ENCODE measurements at regions not wholly inside any gene's neighbourhood (a gene's known extent, or its start where the extent isn't known, plus 50 kb on each side); places are given as distances from the start of the nearest gene placed in this dataset.
A peak's percentile ranks its signal among the peaks of the same experiment; 100 is the strongest.

DNA sequence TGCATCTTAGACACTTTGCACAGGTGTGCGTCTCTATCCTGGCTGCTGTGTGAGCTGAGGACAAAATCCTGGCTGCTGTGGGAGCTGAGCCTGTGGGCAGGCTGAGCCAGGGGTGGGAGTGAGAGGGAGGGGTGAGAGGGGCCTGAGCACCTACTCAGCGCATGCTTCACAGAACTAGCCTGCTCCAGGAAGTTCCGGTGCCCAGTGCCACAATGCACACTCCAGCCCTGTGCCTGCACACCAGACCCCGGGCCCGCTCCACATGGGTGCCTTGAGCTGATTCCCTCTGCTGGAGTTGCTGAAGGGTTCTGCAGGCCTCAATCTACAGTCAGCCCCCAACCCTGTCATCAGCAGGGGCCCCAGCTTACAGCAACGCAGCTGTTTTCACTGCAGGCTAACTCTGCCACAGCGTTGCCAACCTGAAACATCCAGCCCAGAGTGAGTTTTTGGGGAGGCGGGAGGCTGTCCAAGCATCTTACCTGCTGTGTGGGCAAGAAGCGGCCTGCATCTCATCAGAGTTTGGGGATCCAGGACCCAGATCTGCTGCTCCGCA lies 1377.9 kb downstream of the TBC1D22A start:
- no peak for DNase-seq

DNA sequence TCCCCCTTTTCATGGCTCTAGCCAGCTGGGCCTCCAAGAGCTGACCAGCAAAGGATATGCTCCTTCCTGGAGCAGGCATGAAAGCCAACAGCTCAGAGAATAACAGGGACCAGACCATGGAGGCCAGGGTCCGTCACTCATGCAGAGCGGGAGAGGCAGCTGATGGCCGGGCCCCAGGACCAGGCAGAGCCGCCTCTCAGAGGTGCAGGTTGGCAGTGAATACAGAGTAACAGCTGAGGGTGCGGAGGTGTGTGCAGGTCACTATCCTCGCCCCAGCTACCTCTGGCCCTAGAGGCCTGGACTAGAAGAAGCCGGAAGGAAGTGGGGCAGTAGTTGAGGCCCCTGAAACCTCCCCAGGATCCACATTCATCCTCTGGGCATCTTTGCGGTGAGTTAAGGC lies 1377.3 kb downstream of the TBC1D22A start:
- DNase-seq, result no peak

- no peak for DNase-seq
Measured at GRCh38 chr22:48138855-48139254, 1376.4 kb downstream of the TBC1D22A start.

DNA sequence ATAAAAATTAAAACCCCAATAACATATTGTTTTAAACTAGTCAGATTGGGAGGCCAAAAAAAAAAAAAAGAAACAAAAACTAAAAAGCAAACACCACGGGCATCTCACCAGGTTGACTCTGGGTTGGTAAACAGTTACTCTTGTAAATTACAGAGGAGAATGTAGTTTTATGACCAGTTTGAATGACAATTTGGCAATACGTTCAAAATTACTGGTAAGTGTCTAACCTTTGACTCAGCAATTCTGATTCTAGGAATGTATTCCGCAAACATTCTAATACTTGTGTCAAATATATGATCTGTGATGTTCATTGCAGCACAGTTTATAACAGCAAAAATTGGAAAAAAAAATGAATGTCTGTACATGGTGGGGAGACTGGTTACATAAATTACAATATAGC lies 1376.0 kb downstream of the TBC1D22A start:
- DNase-seq, result no peak

DNA sequence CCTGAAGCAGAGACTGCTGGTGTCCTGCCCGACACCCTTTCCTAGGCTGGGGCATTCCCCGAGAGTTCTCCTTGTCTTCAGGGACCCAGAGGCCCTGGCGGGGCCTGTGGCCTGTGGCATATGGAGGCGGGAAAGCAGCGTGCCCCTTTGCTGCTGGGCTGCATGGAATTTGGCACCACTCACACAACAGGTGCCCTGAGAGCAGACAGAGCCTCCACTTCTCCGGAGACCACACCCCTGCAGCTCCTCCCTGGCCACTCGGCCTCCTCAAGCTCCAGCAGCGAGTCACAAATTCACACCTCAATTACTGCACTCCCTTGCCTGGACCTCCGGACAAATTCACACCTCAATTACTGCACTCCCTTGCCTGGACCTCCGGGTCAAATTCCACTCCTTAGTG lies 1375.2 kb downstream of the TBC1D22A start:
- no peak for DNase-seq

GRCh38 chr22:48135592-48135991 lies 1373.1 kb downstream of the TBC1D22A start:
- no peak for DNase-seq

DNA sequence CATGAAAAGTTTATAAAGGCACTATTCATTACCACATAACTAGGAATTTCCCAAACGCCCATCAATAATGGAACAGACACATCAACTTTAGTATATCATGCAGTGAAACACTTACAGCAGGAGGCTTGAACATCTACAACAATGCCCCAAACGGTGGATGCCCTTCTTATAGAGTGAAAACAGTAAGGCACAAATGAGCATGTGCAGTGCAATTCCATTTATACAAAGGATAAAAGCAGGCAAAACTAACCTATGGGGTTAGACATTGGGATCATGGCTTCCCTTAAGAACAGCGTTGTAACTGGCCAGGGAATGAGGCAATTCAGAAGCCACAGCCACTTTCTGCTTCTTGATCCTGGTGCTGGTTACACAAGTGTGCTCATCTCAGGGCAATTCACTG lies 1363.0 kb downstream of the TBC1D22A start:
- no peak for DNase-seq

GRCh38 chr22:48121984-48122383 lies 1359.5 kb downstream of the TBC1D22A start:
- no peak for DNase-seq

DNA sequence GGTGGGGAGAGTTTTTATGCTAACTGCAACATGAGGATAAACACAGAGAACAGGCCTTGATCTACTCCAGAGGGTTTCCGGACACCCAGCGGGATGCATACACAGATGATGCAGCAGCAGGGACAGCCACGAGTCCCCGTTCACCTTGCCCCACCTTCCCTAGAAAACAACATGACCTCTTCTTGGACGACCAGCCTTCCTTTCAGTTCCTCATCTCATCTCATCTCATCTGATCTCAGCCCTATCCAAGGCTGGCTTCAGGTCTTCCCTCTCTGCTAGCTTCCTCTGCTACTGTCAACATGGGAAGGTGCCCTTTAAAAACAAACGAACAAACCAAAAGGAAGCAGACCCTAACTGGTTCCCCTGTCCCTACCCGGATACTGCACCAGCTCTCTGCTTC lies 1356.2 kb downstream of the TBC1D22A start:
- no peak for DNase-seq

- DNase-seq, result no peak
Measured at GRCh38 chr22:48116871-48117270, 1354.4 kb downstream of the TBC1D22A start.

- no peak for DNase-seq
Measured at GRCh38 chr22:48112687-48113521, 1350.5 kb downstream of the TBC1D22A start.

DNA sequence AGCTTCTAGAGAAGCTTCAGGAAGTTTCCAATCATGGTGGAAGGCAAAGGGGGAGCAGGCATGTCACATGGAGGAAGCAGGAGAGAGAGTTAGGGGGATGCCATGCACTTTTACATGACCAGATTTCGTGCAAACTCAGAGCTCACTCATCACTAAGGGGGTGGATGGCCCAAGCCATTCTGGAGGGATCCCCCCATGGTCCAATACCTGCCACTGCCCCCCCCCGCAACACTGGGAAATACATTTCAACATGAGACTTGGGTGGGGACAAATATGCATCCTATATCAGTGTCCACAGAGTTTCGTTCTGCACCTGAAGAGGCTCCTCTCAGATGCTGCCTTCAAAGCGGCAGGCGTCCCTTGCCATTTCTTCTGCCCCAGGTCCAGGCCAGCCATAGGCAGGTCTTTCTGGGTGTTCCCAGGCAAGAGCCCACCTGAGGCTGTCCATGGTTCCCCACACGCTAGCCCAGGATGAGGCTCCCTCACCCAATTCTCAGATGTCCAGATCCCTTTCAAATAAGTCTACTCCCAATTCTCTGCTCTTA lies 1344.3 kb downstream of the TBC1D22A start:
- DNase-seq, result no peak

DNA sequence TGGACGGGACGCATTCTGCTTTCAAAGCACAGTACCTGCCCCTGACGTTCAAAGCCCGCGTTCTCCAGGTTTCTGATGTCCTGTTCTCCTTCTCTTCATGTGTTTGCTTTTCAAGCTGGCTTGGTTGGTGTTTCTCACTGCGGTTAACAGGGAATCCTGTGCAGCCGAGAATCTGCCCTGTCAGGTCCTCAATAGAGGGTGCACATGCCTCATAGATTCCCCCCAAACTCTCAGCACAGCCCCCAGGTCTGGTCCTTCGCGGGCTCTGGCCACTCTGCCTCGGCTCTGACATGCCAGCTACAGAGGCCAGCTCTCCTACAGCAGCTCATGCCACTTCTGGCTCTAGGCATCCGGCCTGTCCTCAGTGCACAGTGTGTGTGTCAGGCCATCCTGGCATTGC lies 1343.8 kb downstream of the TBC1D22A start:
- no peak for DNase-seq

DNA sequence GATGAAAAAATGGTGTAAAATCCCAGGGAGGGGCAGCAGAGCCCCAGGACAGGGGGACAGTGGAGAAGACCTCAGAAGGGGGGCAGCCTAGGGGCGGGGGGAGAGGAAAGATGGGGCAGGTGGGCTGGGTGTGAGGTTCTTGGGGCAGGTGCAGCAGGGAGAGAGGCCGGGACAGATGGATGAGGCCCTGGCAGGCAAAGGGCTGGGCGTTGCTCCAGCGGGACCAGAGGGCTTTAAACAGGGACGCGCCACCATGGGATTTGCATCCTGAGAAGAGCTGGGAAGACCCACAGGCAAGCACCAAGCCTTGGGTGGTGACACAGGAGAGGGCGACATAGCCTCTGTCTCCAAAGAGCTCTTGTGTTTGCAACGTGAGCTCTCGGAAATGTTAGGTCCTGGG lies 1342.8 kb downstream of the TBC1D22A start:
- no peak for DNase-seq

- DNase-seq, result no peak
Measured at GRCh38 chr22:48104766-48105165, 1342.3 kb downstream of the TBC1D22A start.

DNA sequence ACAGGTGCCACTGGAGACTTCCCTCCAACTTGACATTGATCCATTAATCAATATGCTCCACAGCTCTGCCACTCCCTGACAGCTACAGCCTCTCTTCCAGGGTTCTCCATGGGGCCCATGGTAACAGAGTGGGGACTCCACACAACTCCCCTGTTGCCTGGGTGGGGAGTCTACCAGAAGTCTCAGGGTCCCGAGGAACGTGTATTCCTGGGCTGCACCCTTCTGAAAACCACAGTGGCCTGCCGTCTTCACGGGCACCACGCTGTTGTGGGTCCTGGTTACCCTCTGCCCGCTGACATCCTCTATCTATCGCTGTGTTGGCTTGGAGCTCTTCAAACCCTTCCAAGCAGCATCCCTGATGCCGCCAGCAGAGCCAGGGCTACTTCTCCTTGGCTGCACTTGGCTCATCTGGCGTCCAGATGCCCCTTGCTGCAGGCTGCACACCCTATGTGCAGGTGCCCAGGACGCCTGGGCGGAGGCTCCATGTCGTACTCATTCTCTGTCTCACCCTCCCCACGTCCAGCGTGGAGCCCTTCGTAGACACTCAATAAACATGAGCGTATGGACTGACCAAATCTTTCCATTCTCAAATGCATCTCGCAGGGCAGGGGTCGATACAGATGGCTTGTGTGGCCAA lies 1341.8 kb downstream of the TBC1D22A start:
- DNase-seq, result peak; percentile 33

- peak; percentile 50 for DNase-seq
Measured at GRCh38 chr22:48103126-48103875, 1340.9 kb downstream of the TBC1D22A start.

- DNase-seq, result peak; percentile 10
Measured at GRCh38 chr22:48102581-48102980, 1340.1 kb downstream of the TBC1D22A start.

DNA sequence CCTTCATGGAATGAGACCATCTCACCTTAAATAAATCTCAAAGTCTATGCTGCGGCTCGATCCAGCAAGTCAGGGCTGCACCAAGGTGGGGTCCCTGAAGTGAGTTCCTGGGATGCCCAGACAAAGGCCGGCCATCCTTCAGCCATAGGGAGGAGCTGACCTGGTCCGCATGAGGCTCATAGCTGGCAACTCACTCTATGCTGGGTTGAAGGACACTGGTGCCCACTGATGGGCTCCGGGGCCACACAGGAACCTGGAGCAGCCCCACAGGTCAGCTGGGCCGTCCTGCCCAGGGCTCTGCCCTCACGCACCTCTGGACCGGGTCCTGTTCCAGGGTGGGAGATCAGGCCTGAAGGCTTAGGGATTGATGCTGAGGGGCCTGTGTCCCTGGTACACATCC lies 1339.3 kb downstream of the TBC1D22A start:
- DNase-seq, result peak; percentile 57

DNA sequence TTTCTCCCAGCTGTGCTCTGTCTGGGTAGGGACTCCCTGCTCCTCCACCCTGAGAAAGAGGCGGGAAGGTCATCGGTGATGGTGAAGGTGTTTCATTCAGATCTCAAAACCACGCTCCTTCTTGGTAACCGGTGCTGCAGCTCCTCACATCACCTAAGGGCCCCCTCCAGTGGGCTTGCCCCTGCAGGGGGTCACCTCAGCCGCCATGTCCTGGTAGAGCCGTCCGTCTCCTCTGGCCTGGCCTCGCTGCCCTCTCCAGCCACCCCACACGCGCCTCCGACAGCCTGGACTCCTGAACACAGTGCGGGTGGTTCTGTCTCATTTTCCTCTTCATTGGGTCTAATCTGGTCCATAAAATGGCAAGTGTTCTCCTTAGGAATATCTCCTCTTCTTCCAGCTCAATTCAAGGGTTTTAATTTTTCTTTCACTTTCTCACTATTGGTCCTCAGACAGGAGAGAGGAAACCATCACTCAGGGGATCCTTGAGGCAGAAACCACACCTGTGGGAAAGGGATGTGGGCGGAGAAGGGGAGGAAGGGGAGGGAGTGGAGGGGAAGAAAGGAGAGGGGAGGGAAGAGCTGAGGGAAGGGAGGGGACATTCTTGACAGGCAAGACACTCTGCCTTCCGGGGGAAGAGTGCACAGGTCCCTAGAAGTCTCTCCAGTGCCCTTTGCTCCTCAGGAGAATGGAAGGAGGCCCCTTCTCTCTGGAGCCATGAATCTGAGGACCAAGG lies 1338.4 kb downstream of the TBC1D22A start:
- DNase-seq, result peak; percentile 41

DNA sequence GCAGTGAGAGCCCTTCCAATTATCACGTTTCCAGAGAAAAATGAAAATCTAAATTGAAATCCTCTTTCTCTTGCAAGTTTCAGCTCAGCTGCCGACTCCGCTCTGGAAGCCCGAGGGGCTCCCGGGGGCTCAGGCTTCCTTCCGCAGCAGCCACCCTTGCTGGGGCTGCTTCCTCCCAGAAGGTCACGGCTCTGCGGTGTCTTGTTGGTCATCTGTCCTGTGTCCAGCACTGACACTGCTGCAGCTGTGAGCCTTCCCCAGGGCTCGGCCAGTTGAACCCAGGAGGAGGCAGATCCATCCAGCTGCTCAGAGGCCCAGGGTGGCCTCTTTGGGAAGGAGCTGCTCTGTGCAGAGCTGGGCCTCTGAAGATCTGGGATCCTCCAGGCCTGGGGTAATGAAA lies 1337.2 kb downstream of the TBC1D22A start:
- peak; percentile 41 for DNase-seq

DNA sequence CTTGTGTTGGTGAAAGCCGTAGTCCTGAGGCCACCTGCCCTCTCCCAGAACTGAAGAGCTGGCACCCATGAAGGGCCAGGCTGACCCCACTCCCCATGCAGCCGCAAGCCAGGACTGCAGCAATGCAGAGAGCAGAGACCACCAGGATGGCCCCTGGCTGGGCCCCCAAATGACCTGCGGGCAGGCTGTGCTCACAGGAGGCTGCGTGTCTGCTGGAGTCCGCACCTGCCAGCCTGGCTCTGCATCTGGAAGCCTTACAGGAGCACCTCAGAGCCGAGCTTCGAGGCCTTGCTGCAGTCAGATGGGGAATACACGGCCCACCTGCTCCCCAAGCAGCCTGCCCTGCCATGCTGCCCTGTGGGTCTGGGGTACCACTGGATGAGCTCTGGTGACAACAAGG lies 1336.8 kb downstream of the TBC1D22A start:
- DNase-seq, result no peak

GRCh38 chr22:48098921-48099245 lies 1336.4 kb downstream of the TBC1D22A start:
- DNase-seq, result peak; percentile 58
